ENCODE measurements at regions not wholly inside any gene's neighbourhood (a gene's known extent, or its start where the extent isn't known, plus 50 kb on each side); places are given as distances from the start of the nearest gene placed in this dataset.

- no peak for DNase-seq
- no peak for ATAC-seq
- Histone ChIP-seq H3K27ac (no peak overlapping the region), H3K4me1 (no peaks in the 10 kb centered on the region), H3K4me3 (no peak overlapping the region), H3K36me3 (no peaks in the 10 kb centered on the region), H3K27me3 (no peaks in the 10 kb centered on the region), H3K9me3 (no peaks in the 10 kb centered on the region)
- in situ Hi-C loops (cut with MboI; ENCODE audit: low sequenced_read_pairs in 4 of 4) (no loop called here), intact Hi-C loops (cut with DNase I; ENCODE audit: low total_unique reads) (no loop called here)
- no peak for TF ChIP-seq POLR2A (IDR thresholded peaks at IDR 0.05)
- TF ChIP-seq CTCF (IDR thresholded peaks at IDR 0.05 in 4 of 5, conservative IDR thresholded peaks at IDR 0.05 in 1 of 5), result no peak
Observed at GRCh38 chr18:56026509-56026908, 438.5 kb upstream of the TCF4 start.

- ATAC-seq, result no peak
- in situ Hi-C loops (cut with MboI; ENCODE audit: low sequenced_read_pairs in 4 of 4) (no loop called here), intact Hi-C loops (cut with DNase I; ENCODE audit: low total_unique reads) (no loop called here)
- H3K4me3 ChIP-seq, result no peak overlapping the region
- no peaks in the 10 kb centered on the region for H3K27me3 ChIP-seq
- H3K27ac ChIP-seq, result no peak overlapping the region
- TF ChIP-seq POLR2A (IDR thresholded peaks at IDR 0.05) (no peak), CTCF (IDR thresholded peaks at IDR 0.05 in 4 of 5, conservative IDR thresholded peaks at IDR 0.05 in 1 of 5) (no peak)
- no peaks in the 10 kb centered on the region for H3K36me3 ChIP-seq
- no peaks in the 10 kb centered on the region for H3K9me3 ChIP-seq
- DNase-seq, result no peak
- H3K4me1 ChIP-seq, result no peaks in the 10 kb centered on the region
Observed at GRCh38 chr18:56021809-56022195, 433.8 kb upstream of the TCF4 start.

- H3K27me3 ChIP-seq, result no peaks in the 10 kb centered on the region
- H3K9me3 ChIP-seq, result no peaks in the 10 kb centered on the region
- H3K4me1 ChIP-seq, result no peaks in the 10 kb centered on the region
- TF ChIP-seq CTCF (IDR thresholded peaks at IDR 0.05 in 4 of 5, conservative IDR thresholded peaks at IDR 0.05 in 1 of 5) (no peak), POLR2A (IDR thresholded peaks at IDR 0.05) (no peak)
- in situ Hi-C loops (cut with MboI; ENCODE audit: low sequenced_read_pairs in 4 of 4), result no loop called here
- ATAC-seq (no peak), DNase-seq (no peak)
- H3K4me3 ChIP-seq, result no peak overlapping the region
- no peak overlapping the region for H3K27ac ChIP-seq
- no peaks in the 10 kb centered on the region for H3K36me3 ChIP-seq
- intact Hi-C loops (cut with DNase I; ENCODE audit: low total_unique reads), result no loop called here
Observed at GRCh38 chr18:56021136-56021808, 433.3 kb upstream of the TCF4 start.

- Histone ChIP-seq H3K36me3 (no peaks in the 10 kb centered on the region), H3K4me3 (no peak overlapping the region), H3K9me3 (no peaks in the 10 kb centered on the region), H3K27me3 (no peaks in the 10 kb centered on the region), H3K27ac (no peak overlapping the region), H3K4me1 (no peaks in the 10 kb centered on the region)
- in situ Hi-C loops (cut with MboI; ENCODE audit: low sequenced_read_pairs in 4 of 4) (no loop called here), intact Hi-C loops (cut with DNase I; ENCODE audit: low total_unique reads) (no loop called here)
- DNase-seq (no peak), ATAC-seq (no peak)
- no peak for TF ChIP-seq POLR2A (IDR thresholded peaks at IDR 0.05)
- no peak for TF ChIP-seq CTCF (IDR thresholded peaks at IDR 0.05 in 4 of 5, conservative IDR thresholded peaks at IDR 0.05 in 1 of 5)
Observed at GRCh38 chr18:56019908-56020307, 431.9 kb upstream of the TCF4 start.

- in situ Hi-C loops (cut with MboI; ENCODE audit: low sequenced_read_pairs in 4 of 4), result no loop called here
- ATAC-seq, result no peak
- intact Hi-C loops (cut with DNase I; ENCODE audit: low total_unique reads), result no loop called here
Observed at GRCh38 chr18:56019156-56019555, 431.2 kb upstream of the TCF4 start.

More at GRCh38 chr18:56019156-56019555, 431.2 kb upstream of the TCF4 start:
- TF ChIP-seq POLR2A (IDR thresholded peaks at IDR 0.05), result no peak
- TF ChIP-seq CTCF (IDR thresholded peaks at IDR 0.05 in 4 of 5, conservative IDR thresholded peaks at IDR 0.05 in 1 of 5), result no peak
- Histone ChIP-seq H3K9me3 (no peaks in the 10 kb centered on the region), H3K36me3 (no peaks in the 10 kb centered on the region), H3K4me1 (no peaks in the 10 kb centered on the region), H3K27ac (no peak overlapping the region), H3K4me3 (no peak overlapping the region), H3K27me3 (no peaks in the 10 kb centered on the region)
- no peak for DNase-seq

All from gastrocnemius medialis (tissue), 4 donors.